PFSK-1 (cell line): ENCODE measurements at regions not wholly inside any gene's neighbourhood (a gene's known extent, or its start where the extent isn't known, plus 50 kb on each side); places are given as distances from the start of the nearest gene placed in this dataset.

Experiments
- POLR2AphosphoS5 ChIP-seq: IDR thresholded peaks from 2 replicates; pipeline ENCODE4 v1.6.1; 2012; ENCODE audit warnings: low read depth, mild to moderate bottlenecking, control low read depth, low read length, moderate library complexity
- SIN3A ChIP-seq: IDR thresholded peaks from 2 replicates; pipeline ENCODE4 v1.6.1; 2012; ENCODE audit warnings: mild to moderate bottlenecking, low read length, moderate library complexity, borderline replicate concordance; ENCODE audit not compliant: insufficient read depth
- TAF1 ChIP-seq: IDR thresholded peaks from 2 replicates; pipeline ENCODE4 v1.6.1; 2012; ENCODE audit warnings: low read length, control low read depth, borderline replicate concordance; ENCODE audit not compliant: insufficient read depth
- TF ChIP-seq, protein P1 (sequence below), 2 experiments: IDR thresholded peaks; 2 replicates each; pipeline versions ENCODE4 v1.6.1 to v1.8.0; 2011 to 2012; ENCODE audit warnings: low read depth in 2 of 2, low read length in 2 of 2, control low read depth in 1 of 2, inconsistent platforms in 1 of 2, mild to moderate bottlenecking in 1 of 2, moderate library complexity in 1 of 2; ENCODE audit not compliant: insufficient read depth in 1 of 2

DNA sequence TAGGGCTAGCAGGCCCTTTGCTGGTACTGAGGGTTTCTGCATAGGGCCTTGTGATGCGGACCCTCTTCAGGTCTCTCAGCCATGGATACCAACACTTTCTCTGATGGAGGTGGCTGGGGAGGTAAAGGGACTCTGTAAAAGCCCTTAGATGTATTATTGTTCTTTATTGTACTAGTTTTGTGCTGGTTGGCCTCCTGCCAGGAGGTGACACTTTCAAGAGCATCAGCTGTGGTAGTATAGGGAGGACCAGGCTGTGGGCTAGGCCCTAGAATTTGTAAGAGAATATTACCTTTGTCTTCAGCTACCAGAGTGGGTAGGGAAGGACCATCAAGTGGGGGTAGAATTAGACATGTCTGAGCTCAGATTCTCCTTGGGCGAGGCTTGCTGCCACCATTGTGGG, 936.3 kb downstream of the CENPC start:
- TF ChIP-seq POLR2AphosphoS5, result no peak
- TF ChIP-seq, protein P1, sequence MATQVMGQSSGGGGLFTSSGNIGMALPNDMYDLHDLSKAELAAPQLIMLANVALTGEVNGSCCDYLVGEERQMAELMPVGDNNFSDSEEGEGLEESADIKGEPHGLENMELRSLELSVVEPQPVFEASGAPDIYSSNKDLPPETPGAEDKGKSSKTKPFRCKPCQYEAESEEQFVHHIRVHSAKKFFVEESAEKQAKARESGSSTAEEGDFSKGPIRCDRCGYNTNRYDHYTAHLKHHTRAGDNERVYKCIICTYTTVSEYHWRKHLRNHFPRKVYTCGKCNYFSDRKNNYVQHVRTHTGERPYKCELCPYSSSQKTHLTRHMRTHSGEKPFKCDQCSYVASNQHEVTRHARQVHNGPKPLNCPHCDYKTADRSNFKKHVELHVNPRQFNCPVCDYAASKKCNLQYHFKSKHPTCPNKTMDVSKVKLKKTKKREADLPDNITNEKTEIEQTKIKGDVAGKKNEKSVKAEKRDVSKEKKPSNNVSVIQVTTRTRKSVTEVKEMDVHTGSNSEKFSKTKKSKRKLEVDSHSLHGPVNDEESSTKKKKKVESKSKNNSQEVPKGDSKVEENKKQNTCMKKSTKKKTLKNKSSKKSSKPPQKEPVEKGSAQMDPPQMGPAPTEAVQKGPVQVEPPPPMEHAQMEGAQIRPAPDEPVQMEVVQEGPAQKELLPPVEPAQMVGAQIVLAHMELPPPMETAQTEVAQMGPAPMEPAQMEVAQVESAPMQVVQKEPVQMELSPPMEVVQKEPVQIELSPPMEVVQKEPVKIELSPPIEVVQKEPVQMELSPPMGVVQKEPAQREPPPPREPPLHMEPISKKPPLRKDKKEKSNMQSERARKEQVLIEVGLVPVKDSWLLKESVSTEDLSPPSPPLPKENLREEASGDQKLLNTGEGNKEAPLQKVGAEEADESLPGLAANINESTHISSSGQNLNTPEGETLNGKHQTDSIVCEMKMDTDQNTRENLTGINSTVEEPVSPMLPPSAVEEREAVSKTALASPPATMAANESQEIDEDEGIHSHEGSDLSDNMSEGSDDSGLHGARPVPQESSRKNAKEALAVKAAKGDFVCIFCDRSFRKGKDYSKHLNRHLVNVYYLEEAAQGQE (IDR thresholded peaks at IDR 0.05; ENCODE audit: insufficient read depth in 1 of 2, low read depth in 2 of 2, low read length in 2 of 2), result no peak
- TF ChIP-seq TAF1, result no peak
- TF ChIP-seq SIN3A, result no peak
